Prostate gland (tissue), 2 donors: ENCODE measurements at regions not wholly inside any gene's neighbourhood (a gene's known extent, or its start where the extent isn't known, plus 50 kb on each side); places are given as distances from the start of the nearest gene placed in this dataset.

Experiments
- POLR2AphosphoS5 ChIP-seq: sonication (generic); formaldehyde crosslinking; IDR thresholded peaks from one replicate; pipeline ENCODE4 v1.6.1; 2017; ENCODE audit warnings: antibody characterized with exemption
- TF ChIP-seq, protein P1 (sequence below), 4 experiments: fragments of 200-600 bp in 2 of 4; fragments of 450-650 bp in 2 of 4; sonication (generic) in 2 of 4; IDR thresholded peaks; 1 replicate in 3 of 4; 2 replicates in 1 of 4; pipeline ENCODE4 v1.5.1; 2016 to 2019; ENCODE audit warnings: antibody characterized with exemption in 4 of 4, mild to moderate bottlenecking in 2 of 4, moderate library complexity in 2 of 4

- TF ChIP-seq, protein P1, sequence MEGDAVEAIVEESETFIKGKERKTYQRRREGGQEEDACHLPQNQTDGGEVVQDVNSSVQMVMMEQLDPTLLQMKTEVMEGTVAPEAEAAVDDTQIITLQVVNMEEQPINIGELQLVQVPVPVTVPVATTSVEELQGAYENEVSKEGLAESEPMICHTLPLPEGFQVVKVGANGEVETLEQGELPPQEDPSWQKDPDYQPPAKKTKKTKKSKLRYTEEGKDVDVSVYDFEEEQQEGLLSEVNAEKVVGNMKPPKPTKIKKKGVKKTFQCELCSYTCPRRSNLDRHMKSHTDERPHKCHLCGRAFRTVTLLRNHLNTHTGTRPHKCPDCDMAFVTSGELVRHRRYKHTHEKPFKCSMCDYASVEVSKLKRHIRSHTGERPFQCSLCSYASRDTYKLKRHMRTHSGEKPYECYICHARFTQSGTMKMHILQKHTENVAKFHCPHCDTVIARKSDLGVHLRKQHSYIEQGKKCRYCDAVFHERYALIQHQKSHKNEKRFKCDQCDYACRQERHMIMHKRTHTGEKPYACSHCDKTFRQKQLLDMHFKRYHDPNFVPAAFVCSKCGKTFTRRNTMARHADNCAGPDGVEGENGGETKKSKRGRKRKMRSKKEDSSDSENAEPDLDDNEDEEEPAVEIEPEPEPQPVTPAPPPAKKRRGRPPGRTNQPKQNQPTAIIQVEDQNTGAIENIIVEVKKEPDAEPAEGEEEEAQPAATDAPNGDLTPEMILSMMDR (IDR thresholded peaks at IDR 0.05) = no peak
- TF ChIP-seq POLR2AphosphoS5 = no peak
Measured at GRCh38 chrX:1094566-1095333, 117.7 kb downstream of the CRLF2 start.
